ENCODE measurements at regions not wholly inside any gene's neighbourhood (a gene's known extent, or its start where the extent isn't known, plus 50 kb on each side); places are given as distances from the start of the nearest gene placed in this dataset.

DNA sequence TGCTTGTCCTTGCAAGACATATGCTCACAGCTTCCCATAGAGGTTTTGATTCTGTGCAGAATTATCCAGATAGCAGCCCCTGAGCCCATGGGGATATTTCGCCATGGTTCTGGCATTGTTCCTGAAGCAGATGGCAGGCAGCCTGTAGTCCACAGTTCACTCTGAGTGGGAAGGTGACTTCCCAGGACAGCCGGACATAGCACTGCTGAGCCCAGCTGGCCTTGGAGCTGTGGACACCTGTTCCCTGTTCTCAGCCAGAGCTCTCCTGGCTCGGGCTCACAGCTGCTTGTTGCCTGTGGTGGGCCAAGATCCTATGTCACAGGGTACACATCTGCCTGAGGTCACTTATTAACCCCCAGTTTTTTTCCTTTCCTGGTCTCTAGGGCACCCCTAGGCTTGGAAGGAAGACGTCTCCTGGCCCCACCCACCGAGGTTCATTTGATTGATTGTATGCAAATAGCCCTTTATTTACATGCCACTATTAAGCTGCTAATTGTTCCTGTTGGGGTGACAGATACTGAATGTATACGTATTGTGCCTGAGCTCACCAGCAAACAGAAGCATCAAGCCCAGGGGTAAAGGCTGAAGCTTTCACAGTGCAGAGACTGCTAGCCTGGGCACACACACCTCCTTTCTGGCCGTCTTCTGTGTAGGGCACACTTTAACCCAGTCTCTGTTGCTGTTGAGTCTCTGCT is 96.6 kb upstream of the DMRT1 start:
- no peak overlapping the region for H3K4me3 ChIP-seq (ENCODE audit: low read depth, low read length)
- ChIA-PET POLR2A (no interaction called here), CTCF (no interaction called here)
- H3K9me3 ChIP-seq (ENCODE audit: control insufficient read depth, insufficient read depth, low read depth, low read length) = no peaks in the 10 kb centered on the region
- TF ChIP-seq FEZF1 (tag by site-specific recombination; IDR thresholded peaks at IDR 0.05) (no peak), ZNF302 (tag by site-specific recombination; IDR thresholded peaks at IDR 0.05; ENCODE audit: low read depth) (no peak)
- TF ChIP-seq, protein P1, sequence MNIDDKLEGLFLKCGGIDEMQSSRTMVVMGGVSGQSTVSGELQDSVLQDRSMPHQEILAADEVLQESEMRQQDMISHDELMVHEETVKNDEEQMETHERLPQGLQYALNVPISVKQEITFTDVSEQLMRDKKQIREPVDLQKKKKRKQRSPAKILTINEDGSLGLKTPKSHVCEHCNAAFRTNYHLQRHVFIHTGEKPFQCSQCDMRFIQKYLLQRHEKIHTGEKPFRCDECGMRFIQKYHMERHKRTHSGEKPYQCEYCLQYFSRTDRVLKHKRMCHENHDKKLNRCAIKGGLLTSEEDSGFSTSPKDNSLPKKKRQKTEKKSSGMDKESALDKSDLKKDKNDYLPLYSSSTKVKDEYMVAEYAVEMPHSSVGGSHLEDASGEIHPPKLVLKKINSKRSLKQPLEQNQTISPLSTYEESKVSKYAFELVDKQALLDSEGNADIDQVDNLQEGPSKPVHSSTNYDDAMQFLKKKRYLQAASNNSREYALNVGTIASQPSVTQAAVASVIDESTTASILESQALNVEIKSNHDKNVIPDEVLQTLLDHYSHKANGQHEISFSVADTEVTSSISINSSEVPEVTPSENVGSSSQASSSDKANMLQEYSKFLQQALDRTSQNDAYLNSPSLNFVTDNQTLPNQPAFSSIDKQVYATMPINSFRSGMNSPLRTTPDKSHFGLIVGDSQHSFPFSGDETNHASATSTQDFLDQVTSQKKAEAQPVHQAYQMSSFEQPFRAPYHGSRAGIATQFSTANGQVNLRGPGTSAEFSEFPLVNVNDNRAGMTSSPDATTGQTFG (tag by site-specific recombination; IDR thresholded peaks at IDR 0.05; ENCODE audit: borderline replicate concordance) = no peak
- no peaks in the 10 kb centered on the region for H3K4me1 ChIP-seq (ENCODE audit: control insufficient read depth, insufficient read depth, low read length)
- H3K27ac ChIP-seq (ENCODE audit: extremely low read depth, low read depth, low read length) = no peak overlapping the region
- H3K36me3 ChIP-seq (ENCODE audit: control insufficient read depth in 2 of 2, insufficient read depth in 1 of 2, low read length in 2 of 2) = peaks cover 0 to 55% of the 10 kb centered on the region in 2 experiments; a peak in 2 of 3 replicates

DNA sequence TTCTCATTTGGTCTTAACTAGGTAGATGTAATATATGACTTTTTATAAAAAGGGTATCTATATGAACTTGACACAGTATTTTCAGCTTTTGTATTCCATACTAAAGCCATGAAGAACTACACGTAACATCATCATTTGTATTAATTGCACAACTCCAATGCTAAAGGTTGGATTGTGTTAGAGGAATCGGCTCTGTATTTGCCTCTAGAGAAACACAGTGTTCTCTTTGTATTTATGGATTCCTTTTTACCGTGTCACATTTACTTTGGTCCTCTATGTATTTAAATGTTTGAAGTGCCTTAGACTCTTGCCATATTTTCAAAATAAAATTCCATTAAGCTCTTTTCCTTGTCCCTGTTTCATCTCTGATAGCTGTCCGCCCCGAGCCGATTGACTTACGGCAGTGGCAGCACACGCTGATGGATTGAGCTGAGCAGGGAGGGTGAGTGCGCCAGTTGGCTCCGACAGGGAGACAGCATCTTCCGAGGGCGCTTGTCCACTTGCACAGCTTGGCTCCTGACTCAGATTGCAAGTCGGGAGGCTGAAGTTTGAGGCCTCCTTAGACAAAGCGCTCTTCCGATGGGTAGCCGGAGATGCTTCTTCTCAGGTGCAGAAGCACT is 95.6 kb upstream of the DMRT1 start:
- Histone ChIP-seq H3K27ac (ENCODE audit: extremely low read depth, low read depth, low read length) (no peak overlapping the region), H3K4me3 (ENCODE audit: low read depth, low read length) (no peak overlapping the region), H3K9me3 (ENCODE audit: control insufficient read depth, insufficient read depth, low read depth, low read length) (no peaks in the 10 kb centered on the region), H3K4me1 (ENCODE audit: control insufficient read depth, insufficient read depth, low read length) (no peaks in the 10 kb centered on the region), H3K36me3 (ENCODE audit: control insufficient read depth in 2 of 2, insufficient read depth in 1 of 2, low read length in 2 of 2) (peaks cover 0 to 46% of the 10 kb centered on the region in 2 experiments; a peak in 2 of 3 replicates)
- TF ChIP-seq, protein P2, sequence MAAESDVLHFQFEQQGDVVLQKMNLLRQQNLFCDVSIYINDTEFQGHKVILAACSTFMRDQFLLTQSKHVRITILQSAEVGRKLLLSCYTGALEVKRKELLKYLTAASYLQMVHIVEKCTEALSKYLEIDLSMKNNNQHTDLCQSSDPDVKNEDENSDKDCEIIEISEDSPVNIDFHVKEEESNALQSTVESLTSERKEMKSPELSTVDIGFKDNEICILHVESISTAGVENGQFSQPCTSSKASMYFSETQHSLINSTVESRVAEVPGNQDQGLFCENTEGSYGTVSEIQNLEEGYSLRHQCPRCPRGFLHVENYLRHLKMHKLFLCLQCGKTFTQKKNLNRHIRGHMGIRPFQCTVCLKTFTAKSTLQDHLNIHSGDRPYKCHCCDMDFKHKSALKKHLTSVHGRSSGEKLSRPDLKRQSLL (tag by site-specific recombination; IDR thresholded peaks at IDR 0.05) = no peak
- TF ChIP-seq ZNF404 (tag by site-specific recombination; IDR thresholded peaks at IDR 0.05) (no peak), SCRT2 (tag by site-specific recombination; IDR thresholded peaks at IDR 0.05) (no peak), ZNF529 (tag by site-specific recombination; IDR thresholded peaks at IDR 0.05; ENCODE audit: insufficient replicate concordance) (no peak), ZSCAN30 (tag by site-specific recombination; IDR thresholded peaks at IDR 0.05) (no peak), MZF1 (tag by site-specific recombination; IDR thresholded peaks at IDR 0.05; ENCODE audit: borderline replicate concordance) (no peak), MEIS1 (CRISPR knock-in tag; IDR thresholded peaks at IDR 0.05; ENCODE audit: borderline replicate concordance) (no peak), ZFP41 (tag by site-specific recombination; IDR thresholded peaks at IDR 0.05; ENCODE audit: borderline replicate concordance) (no peak)
- TF ChIP-seq, protein P3, sequence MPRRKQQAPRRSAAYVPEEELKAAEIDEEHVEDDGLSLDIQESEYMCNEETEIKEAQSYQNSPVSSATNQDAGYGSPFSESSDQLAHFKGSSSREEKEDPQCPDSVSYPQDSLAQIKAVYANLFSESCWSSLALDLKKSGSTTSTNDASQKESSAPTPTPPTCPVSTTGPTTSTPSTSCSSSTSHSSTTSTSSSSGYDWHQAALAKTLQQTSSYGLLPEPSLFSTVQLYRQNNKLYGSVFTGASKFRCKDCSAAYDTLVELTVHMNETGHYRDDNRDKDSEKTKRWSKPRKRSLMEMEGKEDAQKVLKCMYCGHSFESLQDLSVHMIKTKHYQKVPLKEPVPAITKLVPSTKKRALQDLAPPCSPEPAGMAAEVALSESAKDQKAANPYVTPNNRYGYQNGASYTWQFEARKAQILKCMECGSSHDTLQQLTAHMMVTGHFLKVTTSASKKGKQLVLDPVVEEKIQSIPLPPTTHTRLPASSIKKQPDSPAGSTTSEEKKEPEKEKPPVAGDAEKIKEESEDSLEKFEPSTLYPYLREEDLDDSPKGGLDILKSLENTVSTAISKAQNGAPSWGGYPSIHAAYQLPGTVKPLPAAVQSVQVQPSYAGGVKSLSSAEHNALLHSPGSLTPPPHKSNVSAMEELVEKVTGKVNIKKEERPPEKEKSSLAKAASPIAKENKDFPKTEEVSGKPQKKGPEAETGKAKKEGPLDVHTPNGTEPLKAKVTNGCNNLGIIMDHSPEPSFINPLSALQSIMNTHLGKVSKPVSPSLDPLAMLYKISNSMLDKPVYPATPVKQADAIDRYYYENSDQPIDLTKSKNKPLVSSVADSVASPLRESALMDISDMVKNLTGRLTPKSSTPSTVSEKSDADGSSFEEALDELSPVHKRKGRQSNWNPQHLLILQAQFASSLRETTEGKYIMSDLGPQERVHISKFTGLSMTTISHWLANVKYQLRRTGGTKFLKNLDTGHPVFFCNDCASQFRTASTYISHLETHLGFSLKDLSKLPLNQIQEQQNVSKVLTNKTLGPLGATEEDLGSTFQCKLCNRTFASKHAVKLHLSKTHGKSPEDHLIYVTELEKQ (tag by site-specific recombination; IDR thresholded peaks at IDR 0.05; ENCODE audit: borderline replicate concordance) = no peak
- POLR2A ChIA-PET = no interaction called here
- CTCF ChIA-PET = interaction anchor here (0.6 kb wide), 1 partner anchor 127 kb away, joined by 3 read pairs; no protein-coding TSS in a partner anchor

Measured in HEK293 (cell line).